AG08396 (cell line): ENCODE measurements at regions not wholly inside any gene's neighbourhood (a gene's known extent, or its start where the extent isn't known, plus 50 kb on each side); places are given as distances from the start of the nearest gene placed in this dataset.
"Not testable (repeated sequence)": the region's sequence is repeated elsewhere in the genome, so short reads cannot be mapped to it uniquely, and the experiment has no call there.

Experiments used
- DNase-seq: peaks from one replicate; pipeline ENCODE4 v3.0.0; 2012; ENCODE audit warnings: low spot score, mixed read lengths

GRCh38 chr2:192809173-192809572 is 614.4 kb upstream of the TMEFF2 start:
- DNase-seq, result no peak

DNA sequence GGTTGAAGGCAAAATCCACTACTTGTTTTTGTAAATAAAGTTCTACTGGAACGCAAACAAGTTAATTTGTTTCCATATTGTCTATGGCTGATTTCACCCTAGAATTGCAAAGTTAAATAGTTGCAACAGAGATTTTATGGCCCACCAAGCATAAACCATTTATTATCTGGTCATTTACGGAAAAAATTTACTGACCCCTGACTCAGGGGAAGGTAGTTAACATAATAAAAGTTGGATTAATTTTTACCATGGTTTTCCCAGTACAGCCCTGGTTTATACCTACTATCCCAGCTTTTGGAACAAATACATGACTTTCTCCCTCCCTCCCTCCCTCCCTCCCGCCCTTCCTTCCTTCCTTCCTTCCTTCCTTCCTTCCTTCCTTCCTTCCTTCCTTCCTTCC is 588.9 kb upstream of the TMEFF2 start:
- no peak for DNase-seq

DNA sequence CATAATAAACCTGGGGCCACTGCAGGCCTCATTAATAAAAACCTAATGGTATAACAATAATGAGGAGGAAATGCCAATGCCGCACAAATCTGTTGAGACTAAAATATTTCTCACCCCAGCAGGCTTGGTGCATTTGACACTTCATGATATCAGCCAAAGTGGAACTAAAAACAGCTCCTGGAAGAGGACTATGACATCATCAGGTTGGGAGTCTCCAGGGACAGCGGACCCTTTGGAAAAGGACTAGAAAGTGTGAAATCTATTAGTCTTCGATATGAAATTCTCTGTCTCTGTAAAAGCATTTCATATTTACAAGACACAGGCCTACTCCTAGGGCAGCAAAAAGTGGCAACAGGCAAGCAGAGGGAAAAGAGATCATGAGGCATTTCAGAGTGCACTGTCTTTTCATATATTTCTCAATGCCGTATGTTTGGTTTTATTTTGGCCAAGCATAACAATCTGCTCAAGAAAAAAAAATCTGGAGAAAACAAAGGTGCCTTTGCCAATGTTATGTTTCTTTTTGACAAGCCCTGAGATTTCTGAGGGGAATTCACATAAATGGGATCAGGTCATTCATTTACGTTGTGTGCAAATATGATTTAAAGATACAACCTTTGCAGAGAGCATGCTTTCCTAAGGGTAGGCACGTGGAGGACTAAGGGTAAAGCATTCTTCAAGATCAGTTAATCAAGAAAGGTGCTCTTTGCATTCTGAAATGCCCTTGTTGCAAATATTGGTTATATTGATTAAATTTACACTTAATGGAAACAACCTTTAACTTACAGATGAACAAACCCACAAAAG is 580.9 kb upstream of the TMEFF2 start:
- DNase-seq, result no peak

DNA sequence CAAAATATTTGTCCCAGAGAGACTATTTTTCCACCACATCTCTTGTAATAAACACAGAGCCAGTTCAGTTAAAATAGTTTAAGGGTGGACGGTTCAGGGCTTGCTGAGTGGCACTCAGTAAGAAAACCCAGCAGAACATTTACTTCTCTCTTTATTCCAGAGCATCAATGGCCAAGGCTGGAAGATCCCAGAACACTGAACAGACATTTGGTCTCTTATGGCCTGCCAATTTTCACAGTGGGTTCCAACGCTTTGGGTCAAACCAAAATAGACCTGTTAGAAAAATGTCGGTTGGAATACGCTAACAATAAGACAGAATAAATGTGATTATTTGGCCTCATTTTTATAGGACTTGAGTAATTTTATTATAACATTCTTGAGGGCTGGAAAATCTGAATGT is 580.3 kb upstream of the TMEFF2 start:
- DNase-seq, result no peak

DNA sequence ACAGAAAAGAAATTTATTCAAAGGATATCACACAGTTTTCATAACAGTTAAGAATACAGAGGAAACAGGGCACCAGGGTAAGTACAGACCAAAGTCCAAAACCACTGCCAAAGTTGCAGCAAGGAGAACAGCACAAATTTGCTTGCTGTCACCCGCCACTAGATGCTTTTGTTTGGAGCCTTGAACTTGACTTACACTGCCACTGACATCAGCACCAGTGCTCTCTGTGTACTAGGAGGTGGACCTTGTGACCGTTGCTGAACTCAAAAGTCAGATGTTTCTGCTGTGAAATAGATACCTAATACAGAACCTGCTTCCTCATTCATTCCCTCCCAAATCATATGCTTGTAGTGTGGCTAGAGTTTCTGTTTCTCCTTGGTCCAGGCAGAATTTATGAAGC is 578.3 kb upstream of the TMEFF2 start:
- no peak for DNase-seq

DNA sequence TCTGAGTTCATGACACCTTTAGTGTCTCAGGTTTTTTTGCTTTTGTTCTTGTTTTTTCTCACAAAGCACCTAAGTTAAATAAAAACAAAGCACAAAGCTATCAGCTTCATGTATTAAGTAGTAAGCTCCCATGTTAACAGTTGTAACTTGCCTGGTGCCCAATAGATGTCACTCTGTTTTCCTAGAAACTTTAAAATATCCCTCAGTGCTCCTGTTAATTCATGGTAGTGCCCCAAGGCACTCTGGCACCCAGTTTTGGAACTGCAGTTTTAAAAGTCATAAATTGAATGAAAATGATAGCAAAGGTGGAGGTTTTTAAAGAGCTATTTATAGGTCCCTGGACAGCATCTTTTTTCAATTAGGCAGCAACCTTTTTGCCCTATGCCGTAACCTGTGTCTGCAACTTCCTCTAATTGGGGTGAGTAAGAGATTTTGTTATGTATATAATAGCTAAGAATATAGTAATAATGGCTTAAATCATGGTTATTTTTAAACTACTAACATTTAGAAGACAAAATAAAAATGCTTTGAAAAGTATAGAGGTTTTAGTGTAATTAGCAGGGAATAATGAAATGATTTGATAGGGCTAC is 555.0 kb upstream of the TMEFF2 start:
- no peak for DNase-seq

GRCh38 chr2:192741889-192742288 is 547.2 kb upstream of the TMEFF2 start:
- no peak for DNase-seq

- DNase-seq, result no peak
Observed at GRCh38 chr2:192735447-192735846, 540.7 kb upstream of the TMEFF2 start.

- no peak for DNase-seq
Observed at GRCh38 chr2:192729369-192729768, 534.6 kb upstream of the TMEFF2 start.

DNA sequence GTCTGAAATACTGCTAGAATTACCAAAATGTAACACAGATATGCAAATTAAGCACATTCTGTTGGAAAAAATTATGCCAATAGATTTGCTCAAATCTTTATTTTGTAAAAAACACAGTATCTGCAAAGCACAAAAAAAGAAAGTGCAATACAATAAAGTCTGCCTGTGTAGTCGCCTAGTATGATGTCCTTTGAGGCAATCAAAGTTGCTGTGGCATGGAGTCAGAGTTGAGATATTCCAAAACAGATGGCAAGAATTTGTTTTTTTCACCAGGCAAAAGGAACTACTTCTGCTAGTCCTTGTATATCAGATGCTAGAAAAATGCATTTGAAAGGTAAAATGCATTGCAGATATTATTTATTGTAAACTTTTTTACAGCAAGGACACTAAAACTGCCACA is 531.3 kb upstream of the TMEFF2 start:
- DNase-seq, result no peak

DNA sequence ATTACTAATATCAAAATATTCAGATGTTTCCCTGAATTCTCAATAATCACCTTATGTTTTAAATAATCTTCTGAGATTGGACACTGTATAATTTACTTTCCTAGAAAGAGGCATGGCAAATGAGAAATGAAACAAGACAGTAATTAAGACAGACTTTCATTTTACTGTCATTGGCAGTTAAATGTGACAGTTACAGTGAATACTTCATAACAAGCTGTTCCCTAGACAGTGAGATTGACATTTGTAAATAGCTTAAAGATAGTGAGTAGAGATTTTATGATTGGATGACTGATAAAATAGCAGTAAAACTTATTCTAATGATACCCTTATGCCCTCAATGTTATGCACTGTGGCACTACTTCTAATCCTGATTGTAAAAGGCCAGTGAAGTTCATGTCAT is 524.9 kb upstream of the TMEFF2 start:
- no peak for DNase-seq

DNA sequence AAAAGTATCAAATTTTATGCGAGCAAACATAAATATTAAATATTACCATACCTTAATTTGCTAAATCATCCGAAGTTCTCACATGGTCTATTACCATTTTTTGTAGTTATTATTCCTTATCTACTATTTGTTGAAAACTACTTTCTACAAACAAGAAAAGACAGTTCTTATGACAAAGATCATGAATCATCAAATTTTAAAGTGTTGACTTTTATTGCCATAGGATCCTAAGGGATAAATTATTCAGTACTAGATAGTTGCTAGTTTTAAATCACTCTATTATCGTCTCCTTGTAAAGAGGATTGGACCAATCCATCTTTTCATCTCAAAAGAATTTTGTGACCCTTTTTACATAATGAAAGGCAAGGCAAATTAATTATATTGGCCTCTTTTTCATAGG is 523.6 kb upstream of the TMEFF2 start:
- DNase-seq, result no peak

DNA sequence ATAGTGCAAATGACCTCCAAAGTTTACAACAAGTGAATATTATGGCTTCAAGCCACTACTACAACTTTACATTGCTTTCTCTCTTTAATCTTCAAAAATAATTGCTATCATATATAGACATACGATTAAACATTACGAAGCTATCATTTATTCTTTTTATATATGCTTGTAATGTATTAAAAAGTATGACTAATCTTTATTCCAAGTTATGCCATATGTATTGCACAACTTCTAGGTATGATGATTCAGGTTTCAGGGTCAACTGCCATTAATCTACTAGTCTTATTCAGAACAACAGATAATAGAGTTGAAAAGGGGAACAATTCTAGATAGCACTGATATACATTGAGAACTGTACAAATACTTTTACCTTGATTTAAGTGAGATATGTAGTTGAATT is 506.2 kb upstream of the TMEFF2 start:
- DNase-seq, result no peak

DNA sequence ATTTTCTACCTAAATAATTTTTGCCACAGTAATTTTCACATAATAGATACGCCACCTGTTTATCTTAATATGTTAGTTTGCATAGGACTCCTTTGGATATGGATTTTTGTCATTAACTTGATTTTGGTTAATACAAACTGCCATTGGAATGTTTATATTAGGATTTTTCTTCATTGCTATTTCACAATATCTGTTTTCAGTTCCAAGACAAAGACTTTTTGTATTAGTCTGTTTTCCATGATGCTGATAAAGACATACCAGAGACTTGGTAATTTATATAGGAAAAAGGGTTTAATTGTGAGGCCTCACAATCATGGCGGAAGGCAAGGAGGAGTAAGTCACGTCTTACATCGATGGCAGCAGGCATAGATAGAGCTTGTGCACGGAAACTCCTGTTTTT is 503.1 kb upstream of the TMEFF2 start:
- DNase-seq, result no peak

DNA sequence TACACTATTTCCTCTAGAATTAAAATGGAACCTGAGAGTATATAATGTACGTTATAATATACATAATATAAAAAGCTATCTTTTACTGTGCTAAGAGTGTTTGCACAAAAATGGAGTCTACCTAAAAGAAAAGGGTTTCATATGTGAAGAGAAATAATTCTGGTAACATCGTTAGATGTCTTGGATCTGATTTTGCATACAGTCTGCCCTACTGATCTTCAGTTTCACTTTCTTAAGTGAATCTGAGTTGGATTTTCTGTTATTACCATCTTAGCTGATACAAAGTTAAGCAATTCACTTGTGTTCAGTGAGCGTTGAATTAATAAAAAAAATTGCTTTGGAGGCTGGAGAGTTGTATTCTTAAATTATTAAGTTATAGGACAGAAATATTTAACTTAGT is 502.1 kb upstream of the TMEFF2 start:
- no peak for DNase-seq

GRCh38 chr2:192687015-192687414 is 492.3 kb upstream of the TMEFF2 start:
- DNase-seq, result no peak

DNA sequence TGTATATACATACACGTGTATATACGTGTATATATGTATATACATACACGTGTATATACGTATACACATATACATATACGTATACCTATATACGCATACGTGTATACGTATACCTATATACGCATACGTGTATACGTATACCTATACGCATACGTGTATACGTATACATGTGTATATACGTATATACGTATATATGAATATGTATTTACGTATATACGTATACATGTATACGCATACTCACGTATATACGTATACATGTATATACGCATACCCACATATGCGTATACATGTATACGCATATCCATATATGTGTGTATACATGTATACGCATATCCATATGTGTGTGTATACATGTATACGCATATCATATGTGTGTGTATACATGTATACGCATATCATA is 487.8 kb upstream of the TMEFF2 start:
- DNase-seq, result not testable (repeated sequence)

DNA sequence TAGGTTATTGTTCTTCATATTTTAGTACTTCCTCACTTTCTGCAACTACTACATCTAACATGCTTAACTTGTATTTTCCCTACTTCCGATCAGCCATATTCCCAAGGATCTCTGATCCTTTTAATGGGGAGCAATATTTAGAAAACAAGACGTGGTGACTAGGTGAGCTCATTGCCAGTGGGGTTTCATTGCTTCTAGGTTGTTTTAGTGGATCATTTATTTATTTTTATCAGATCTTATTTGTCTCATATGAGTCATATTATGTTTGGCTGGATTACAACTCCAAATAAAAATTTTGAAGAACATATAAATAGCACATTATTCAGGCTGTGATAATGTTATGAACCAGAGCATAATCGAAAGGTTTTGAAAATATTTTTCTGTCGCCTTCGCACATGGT is 480.9 kb upstream of the TMEFF2 start:
- DNase-seq, result no peak

- no peak for DNase-seq
Observed at GRCh38 chr2:192669505-192670091, 474.9 kb upstream of the TMEFF2 start.

DNA sequence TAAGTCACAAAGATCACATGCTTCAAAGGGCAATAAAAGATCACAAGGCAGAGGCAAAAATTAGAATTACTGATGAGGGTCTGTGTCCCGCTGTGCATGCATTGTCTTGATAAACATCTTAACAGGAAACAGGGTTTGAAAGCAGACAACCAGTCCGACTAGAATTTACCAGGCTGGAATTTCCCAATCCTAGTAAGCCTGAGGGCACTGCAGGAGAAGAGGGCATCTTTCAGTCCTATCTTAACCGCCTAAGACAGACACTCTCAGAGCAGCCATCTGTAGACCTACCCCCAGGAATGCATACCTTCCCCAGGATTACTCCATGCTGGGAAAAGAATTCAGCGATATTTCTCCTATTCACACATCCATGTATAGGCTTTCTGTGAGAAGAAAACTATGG is 465.8 kb upstream of the TMEFF2 start:
- not testable (repeated sequence) for DNase-seq

DNA sequence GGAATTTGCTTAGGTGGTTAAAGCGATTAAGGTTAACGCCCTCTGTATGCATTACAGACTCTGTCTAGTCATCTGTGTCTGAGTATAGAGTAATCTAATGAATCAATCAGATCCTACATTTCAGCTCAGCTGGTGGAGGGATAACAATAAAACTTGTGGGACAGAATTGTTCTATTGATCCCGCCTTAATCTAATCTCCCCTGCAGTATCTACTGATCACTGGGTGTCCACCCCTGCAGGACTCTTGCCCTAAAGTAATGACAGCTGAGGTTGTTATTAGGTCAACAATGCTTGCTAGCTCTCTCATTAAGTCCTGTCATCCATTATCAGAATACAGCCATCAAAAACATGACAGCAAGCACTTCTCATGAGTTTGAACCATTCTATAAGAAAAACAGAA is 462.6 kb upstream of the TMEFF2 start:
- no peak for DNase-seq

DNA sequence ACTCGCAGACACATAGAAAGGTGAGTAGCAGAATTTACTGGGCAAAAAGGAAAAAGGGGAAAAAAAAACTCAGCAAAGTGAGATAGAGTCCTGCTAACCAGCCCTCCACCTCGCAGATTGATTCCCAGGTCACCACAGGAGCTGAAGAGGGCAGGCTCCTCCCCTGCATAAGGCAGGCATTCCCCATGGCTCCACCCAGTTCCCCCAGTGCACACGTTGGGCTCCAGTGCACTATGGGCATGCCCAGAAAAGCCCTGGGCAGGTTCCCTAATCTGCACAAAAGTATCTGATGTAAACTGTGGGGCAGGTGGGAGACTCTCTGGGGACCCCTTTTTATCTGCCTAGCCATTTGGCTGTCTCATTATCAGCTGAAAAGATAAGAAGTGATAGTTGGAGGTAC is 461.2 kb upstream of the TMEFF2 start:
- no peak for DNase-seq

DNA sequence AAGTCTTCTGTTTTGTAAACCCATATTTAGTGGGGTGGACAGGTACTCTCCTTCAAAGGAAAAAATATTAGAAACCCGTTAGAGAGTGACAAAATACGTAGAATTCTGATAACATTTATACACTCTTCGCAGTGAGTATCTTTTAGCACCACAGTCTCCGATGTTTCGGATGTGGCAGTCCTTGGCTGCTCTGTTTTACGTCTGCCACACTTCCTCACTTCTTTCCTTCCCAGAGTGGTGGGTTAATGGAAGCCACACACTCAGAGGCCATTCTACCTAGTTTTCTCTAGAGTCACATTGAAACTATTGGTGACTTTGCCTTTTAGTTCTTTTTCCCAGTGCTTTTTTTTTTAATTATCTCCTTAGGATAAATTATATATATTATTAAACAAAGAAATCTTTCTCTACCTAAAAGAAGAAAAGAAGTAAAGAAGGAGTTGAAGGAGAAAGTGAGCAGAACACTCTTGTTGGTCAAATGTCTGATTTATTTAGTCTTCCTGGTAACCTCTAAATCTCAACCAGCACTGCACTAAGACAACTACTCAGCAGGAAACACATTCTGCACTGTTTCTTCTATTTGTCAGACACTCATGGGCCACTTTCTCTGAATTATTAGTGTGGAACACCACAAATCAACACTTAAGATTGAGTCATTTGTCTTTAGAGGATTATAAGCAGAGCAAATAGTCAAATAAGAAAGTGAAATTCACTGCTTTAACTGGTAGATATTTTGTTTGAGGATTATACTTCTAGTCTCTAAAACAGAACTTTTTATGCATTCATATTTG is 451.3 kb upstream of the TMEFF2 start:
- no peak for DNase-seq
